ENCODE measurements at regions not wholly inside any gene's neighbourhood (a gene's known extent, or its start where the extent isn't known, plus 50 kb on each side); places are given as distances from the start of the nearest gene placed in this dataset.

- Mint-ChIP-seq H3K4me1 (ENCODE audit: low read depth) (no peaks in the 10 kb centered on the region), H3K27me3 (peaks cover 21% of the 10 kb centered on the region), H3K9me3 (ENCODE audit: low read depth) (no peaks in the 10 kb centered on the region), H3K4me3 (ENCODE audit: low read depth) (no peak overlapping the region), H3K36me3 (ENCODE audit: insufficient read depth) (no peaks in the 10 kb centered on the region), H3K27ac (no peak overlapping the region)
- no peak for DNase-seq (ENCODE audit: low spot score, unreplicated experiment)
- no peak for TF ChIP-seq CTCF (IDR thresholded peaks at IDR 0.05; ENCODE audit: unreplicated experiment)
Observed at GRCh38 chr20:52684905-52685304, 287.3 kb upstream of the TSHZ2 start.

DNA sequence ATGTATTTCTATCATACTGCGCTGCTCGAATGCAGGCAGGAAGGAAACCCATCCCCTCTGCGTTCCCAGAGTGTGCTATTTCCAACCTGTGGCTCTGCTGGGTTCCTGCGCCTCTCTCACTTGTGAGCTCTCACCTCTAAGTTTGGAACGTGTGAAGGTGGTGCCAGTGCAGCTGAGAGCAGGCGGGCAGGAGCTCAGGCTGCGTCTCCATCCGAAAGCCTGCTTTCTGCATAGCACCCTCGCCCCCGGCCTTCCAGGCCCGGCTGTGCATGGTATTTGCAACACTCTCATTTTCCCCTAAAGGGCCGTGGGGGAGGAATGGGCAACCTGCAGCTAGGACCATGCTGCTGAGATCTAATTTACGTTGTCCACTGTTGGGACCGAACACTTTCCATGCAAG, 288.0 kb upstream of the TSHZ2 start:
- H3K27me3 Mint-ChIP-seq = peaks cover 17% of the 10 kb centered on the region
- no peaks in the 10 kb centered on the region for H3K36me3 Mint-ChIP-seq (ENCODE audit: insufficient read depth)
- H3K4me1 Mint-ChIP-seq (ENCODE audit: low read depth) = no peaks in the 10 kb centered on the region
- no peak for DNase-seq (ENCODE audit: low spot score, unreplicated experiment)
- no peak overlapping the region for H3K4me3 Mint-ChIP-seq (ENCODE audit: low read depth)
- H3K9me3 Mint-ChIP-seq (ENCODE audit: low read depth) = no peaks in the 10 kb centered on the region
- no peak for TF ChIP-seq CTCF (IDR thresholded peaks at IDR 0.05; ENCODE audit: unreplicated experiment)
- H3K27ac Mint-ChIP-seq = no peak overlapping the region

DNA sequence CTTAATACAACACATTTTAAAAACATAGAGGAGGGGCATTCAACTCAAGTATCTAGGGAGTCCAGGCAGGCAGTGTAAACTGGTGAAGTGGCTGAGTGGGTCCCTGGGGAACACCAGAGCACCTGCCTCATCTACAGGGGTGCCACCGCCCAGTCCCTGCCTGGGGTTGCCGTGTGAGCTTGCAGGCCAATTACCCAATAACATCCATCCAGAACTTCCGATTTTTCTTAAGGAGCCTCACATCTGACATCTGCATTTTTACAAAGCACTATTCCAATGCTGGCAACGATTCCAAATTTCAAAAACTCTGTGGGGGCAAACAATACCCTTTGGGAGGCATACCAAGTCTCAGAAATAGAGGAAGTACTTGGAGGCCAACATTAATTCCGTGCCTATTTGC, 288.4 kb upstream of the TSHZ2 start:
- H3K9me3 Mint-ChIP-seq (ENCODE audit: low read depth) = no peaks in the 10 kb centered on the region
- DNase-seq (ENCODE audit: low spot score, unreplicated experiment) = no peak
- H3K4me3 Mint-ChIP-seq (ENCODE audit: low read depth) = no peak overlapping the region
- H3K36me3 Mint-ChIP-seq (ENCODE audit: insufficient read depth) = no peaks in the 10 kb centered on the region
- no peaks in the 10 kb centered on the region for H3K4me1 Mint-ChIP-seq (ENCODE audit: low read depth)
- peaks cover 20% of the 10 kb centered on the region for H3K27me3 Mint-ChIP-seq
- TF ChIP-seq CTCF (IDR thresholded peaks at IDR 0.05; ENCODE audit: unreplicated experiment) = no peak
- H3K27ac Mint-ChIP-seq = no peak overlapping the region

DNA sequence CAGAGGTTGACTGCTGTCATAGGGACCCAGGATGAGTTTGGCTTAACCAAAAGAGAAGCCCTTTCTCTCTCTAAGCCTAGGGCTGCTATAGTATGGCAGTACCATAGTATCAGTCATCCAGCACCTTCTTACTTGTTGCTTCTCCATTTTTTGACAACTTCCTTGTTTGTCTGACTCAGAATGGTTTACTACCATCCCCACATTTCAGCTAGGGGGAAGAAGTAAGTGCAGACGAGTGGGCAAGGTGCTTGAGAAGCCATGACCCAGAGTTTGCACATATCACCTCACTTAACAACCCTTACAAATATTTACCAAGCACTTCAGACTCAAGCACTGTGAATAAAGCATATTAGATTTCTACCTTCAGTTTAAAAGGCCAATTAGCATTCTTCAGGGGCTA, 289.9 kb upstream of the TSHZ2 start:
- Mint-ChIP-seq H3K27ac (no peak overlapping the region), H3K4me1 (ENCODE audit: low read depth) (no peaks in the 10 kb centered on the region), H3K36me3 (ENCODE audit: insufficient read depth) (no peaks in the 10 kb centered on the region), H3K27me3 (peaks cover 12% of the 10 kb centered on the region), H3K4me3 (ENCODE audit: low read depth) (no peak overlapping the region), H3K9me3 (ENCODE audit: low read depth) (no peaks in the 10 kb centered on the region)
- no peak for TF ChIP-seq CTCF (IDR thresholded peaks at IDR 0.05; ENCODE audit: unreplicated experiment)
- no peak for DNase-seq (ENCODE audit: low spot score, unreplicated experiment)

- peaks cover 10% of the 10 kb centered on the region for H3K27me3 Mint-ChIP-seq
- no peak overlapping the region for H3K27ac Mint-ChIP-seq
- H3K4me1 Mint-ChIP-seq (ENCODE audit: low read depth) = peaks cover 2% of the 10 kb centered on the region
- no peaks in the 10 kb centered on the region for H3K9me3 Mint-ChIP-seq (ENCODE audit: low read depth)
- no peaks in the 10 kb centered on the region for H3K36me3 Mint-ChIP-seq (ENCODE audit: insufficient read depth)
- DNase-seq (ENCODE audit: low spot score, unreplicated experiment) = no peak
- no peak for TF ChIP-seq CTCF (IDR thresholded peaks at IDR 0.05; ENCODE audit: unreplicated experiment)
- no peak overlapping the region for H3K4me3 Mint-ChIP-seq (ENCODE audit: low read depth)
Observed at GRCh38 chr20:52681288-52681687, 290.9 kb upstream of the TSHZ2 start.
